GM21390 (cell line): ENCODE measurements at regions not wholly inside any gene's neighbourhood (a gene's known extent, or its start where the extent isn't known, plus 50 kb on each side); places are given as distances from the start of the nearest gene placed in this dataset.

Source experiments
- ATAC-seq: cut with Tn5 transposase; IDR thresholded peaks from one replicate; pipeline ENCODE4 v1.9.1; 2021; ENCODE audit not compliant: unreplicated experiment

DNA sequence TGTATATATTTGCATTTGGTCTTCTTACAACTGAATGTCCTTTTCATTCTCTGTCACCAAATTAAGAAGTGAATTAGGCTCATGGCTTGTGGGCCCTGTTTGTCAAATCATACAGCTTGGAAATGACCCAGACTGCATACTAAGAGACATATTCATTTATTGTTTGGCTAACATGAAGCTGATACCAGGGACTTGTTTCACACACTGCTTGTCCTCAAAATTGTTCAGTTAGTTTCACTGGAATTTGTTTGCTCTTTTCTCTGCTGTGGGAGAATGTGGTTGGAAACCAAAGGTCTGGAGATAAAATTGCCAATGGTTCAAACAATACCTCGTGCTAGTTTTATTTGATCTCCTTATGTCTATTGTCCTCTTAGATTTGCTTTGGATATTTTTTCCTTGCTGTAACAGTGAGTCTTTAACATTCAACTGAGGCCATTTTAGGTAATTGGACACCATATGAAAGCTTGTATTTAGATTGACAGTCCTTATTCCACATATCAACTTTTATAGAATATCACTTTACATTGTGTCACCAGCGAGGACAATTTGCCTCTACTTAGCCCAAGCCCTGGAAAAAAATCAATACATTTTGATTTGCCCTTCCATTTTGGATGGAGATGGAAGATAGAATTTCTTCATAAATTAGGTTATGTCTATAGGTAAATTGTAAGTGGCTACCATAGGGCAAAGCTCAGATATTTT, 144.3 kb upstream of the MTAP start:
- ATAC-seq, result no peak

DNA sequence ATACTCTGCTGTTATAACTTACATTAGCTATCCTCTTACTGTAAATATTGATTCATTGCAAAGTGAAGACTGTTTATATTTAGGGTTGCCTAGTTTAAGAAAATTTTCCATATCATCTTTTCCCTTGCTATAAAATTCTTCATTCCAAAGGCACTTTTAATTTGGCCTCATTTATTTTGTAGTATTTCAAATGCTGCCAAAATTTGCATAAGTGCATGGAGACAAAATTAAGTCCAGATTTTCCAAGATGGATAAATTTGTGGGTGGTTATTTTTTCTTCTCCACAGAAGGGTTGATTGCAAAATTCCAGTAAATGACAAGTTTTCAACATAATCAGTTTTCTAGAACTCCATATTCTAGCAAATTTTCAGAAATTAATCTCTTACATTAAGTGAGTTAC, 141.5 kb upstream of the MTAP start:
- ATAC-seq, result no peak

DNA sequence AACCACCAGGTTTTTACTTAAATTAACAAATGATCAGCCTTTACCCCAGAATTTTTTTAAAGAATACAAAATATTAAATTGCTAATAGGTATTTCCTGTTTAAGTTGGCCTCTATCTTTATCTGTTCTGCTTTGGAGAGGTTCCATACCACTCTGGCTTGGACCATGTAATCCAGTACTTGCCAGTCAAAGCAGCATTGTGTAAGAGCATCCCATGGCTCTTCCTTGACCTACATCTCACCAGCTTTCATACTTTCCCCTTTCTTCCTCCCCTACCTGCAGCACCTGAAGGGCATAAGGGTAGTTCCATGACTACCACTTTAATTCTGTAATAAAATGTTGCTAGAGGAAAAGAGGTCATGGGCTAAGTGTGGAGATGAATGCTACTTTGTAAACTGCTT, 140.8 kb upstream of the MTAP start:
- ATAC-seq, result no peak

DNA sequence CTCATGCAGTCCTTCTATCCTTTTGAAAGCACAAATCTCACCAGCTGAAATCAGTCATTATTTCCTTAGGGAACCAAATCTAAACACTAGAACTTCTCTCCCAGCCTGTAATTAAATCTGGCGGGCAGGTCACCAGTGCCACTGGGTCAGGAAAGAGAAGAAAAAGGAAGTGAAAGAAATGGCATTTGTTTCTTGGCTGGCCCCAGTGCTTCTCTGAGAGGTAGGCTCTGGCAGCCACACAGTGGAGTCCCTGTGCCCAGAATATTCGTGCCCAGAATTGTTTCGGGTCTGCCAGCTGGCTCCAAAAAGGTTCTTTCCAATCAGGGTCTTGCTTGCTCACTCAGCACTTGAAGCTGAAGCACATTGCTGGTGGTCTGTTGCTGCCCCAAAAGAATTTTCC, 133.9 kb upstream of the MTAP start:
- no peak for ATAC-seq

DNA sequence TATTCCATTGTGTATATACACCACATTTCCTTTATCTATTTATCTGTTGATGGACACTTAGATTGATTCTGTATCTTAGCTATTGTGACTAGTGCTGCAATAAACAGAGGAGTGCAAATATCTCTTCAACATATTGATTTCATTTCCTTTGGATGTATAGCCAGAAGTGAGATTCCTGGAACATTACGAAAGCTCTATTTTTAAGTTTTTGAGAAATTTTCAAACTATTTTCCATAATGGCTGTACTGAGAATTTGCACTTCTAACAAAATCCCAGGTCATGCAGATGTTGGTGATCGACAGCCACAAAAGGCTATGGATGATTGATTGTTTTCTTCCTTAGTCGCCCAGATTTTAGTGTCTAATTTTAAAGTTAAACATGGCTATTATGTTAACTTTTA, 132.7 kb upstream of the MTAP start:
- no peak for ATAC-seq

DNA sequence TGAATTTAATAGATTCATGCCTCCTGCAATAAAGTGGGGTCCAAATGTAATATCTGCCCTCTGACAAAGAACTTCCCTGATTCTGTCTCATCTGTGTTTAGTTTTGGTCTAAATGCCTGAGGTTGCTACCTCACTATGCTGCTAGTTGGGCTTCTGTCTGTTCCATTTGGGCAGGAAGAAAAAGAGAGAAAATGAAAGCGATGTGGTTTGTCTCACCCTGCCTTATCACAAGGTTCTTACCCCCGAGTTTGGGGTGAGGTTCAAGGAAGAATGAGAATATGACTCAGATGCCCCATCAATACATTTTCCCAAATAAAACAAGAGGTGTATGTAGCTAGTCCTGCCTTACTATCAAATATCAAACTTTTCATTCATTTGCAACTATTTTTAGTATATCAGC, 132.1 kb upstream of the MTAP start:
- no peak for ATAC-seq

DNA sequence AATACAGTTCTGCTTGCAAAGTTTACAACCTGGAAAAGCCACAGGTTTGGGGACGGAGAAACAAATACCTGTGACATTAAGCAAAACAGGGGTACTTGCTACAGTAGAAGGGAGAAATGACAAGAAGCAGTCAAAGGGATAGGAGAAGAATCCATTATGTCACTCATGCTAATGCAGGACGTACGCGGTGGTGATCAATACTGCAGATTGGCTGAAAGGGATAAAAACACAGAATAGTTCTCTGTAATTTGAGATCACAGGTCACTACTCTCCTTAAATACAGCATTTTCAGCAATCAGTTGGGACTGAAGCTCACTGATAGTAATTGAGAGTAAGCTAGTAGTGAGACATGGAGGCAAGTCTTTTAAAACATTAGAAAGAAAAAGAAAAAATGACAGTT, 130.3 kb upstream of the MTAP start:
- ATAC-seq, result no peak

DNA sequence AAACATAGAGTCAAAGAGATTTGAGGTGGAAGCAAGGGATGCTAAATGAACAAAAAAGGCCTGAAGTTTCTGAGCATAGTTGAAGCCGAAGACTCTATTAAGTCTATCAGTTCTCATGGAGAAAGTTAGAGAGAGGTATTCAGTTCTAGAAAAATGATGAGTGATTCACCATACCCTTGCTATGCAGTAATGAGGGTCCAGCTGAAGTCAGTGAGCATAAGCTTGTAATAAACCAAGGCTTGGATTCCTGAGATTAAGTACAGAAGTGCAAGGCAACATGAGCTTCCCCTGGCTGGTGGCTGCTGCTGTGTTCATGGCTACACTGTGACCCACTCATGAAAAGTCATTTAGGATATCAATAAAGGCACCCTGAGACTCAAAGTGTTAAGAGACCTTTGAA, 129.7 kb upstream of the MTAP start:
- no peak for ATAC-seq

DNA sequence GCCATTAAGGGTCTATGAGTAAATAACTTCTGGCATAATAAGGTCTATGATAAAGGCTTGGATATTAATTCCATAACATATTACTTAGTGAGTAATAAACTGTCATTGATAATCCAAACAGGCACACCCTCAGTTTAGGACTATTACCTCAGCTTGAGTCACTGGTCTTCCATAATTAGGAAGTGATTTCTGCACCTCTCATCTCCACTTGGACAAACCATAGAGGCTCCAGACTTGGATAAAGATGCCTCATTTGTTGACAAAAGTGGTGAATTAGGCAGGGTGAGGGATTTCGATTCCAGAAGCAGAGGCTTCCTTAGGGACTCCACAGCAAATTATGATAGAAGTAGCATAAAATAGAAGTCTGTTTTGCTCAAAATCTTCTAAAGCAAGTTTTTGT, 127.5 kb upstream of the MTAP start:
- no peak for ATAC-seq

DNA sequence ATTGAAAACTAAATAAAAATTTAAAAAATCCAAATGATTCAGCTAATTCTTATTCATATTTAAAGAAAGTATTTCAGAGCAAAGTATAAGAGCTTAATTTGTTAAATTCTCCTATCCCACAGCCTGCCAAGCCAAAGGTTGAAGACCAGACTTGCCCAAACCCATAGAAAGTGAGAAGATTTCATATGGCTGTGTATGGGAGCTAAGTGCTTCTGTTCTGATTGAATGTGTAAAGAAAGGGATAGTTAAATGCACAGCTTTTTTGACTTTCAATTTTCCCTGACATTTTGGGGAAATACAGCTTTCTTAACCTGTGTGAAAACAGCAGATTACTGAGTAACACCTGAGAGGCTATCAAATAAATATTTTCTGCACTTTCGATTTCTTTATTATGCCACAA, 125.0 kb upstream of the MTAP start:
- no peak for ATAC-seq

DNA sequence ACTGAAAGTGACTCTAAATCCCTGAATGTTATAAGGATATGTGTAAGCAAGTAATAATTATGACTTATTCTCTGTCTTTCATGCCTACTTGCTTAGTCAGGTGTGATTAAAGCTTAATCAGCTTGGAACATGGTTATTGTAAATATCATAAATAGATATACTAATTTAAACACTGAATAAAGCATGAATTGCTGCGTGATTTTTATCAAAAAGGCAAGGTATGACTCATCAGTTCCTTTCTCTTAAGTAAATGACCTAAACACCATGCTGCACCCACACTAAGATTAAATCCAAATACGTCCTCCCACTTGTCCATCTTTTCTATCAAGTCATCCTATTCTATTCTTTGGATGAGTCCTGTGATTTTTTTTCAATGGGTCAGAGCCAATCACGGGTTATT, 124.6 kb upstream of the MTAP start:
- ATAC-seq, result no peak

DNA sequence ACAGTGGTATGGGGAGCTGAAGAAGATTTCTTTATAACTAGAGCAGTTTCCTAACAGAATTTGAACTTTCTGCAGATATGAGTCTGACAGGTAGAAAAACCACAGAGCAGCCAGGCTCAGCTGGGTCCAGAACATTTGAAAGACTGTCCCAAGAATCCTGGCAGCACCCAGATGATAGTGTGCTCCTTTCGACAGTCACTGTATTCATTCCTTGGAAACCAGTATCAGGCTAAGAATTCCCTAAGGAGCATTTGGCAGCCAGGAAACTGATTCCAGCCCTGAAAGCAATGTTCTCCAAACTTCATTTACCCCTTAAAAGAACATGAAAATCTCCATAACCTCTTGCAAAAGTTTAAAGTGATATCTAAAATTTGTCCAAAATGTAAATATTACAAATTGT, 123.0 kb upstream of the MTAP start:
- no peak for ATAC-seq

DNA sequence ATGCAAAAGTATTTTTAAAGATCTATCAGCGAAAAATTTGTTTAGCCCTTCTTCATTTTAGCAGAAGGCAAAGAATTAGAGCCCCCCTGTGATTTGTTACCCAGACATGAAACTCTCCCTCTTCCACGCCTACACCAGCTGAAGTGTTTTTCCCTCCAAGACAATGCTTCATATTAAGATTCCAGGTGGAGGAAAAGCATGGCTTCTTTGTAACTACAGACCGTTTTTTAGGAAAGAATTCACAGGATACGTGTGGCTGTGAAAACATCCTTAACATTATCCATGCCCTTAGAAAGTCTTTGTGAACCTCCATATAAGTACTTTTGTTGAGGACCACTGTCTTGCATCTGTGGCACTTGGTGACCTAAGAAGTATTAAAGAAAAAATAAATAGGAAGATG, 121.8 kb upstream of the MTAP start:
- ATAC-seq, result no peak

DNA sequence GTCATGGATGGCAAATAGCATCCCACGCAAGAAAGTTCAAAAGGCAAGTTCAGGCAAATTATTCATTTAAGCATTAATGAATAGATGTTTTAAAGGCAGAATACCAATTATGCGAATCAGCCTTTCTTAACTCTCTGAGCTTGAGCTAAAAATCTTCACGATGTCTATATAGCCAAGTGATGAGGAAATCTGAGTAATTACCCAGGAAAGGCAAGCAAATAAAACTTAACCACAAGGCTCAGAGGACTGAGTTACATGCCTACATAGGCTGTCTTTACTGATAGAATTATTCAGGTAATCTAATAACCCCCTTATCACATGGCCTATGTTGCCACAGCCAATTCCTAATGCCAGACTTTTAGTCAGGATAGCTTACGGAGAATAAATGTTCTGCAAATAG, 120.8 kb upstream of the MTAP start:
- ATAC-seq, result no peak

DNA sequence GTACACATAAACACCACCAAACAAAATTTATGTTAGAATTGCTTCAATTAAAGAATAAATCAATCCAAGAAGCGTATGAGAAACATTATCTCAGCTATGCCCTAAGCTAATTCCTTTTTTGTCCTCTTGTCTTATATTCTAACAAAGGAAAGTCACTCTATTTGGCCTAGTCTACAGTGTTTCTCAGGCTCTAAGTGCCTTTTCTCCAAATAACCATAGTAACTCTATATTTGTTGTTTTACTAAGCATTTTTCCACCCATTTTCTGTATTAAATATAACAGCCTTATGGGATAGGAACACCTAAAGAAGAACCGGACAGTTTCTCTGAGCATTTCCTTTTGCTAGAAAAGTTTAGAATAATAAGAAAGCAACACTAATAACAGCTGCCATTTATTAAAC, 120.1 kb upstream of the MTAP start:
- ATAC-seq, result no peak

DNA sequence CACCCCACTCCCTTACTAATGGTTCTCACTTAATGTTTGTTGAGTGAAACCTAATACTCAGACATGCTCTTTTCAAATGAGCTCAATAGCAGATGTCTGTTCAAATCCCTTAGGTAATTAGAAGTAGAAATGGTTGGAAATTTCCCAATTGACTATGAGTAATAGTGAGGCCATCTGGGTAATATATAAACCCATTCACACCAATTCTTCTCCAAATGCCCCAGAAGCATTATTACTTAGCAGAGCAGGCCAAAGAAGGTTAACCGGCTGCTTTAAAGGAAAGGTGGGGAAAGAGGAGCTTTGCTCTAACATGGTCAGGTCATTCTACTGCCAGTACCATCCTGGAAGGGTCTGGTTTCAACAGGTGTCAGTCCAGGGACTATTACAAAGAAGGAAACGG, 119.5 kb upstream of the MTAP start:
- ATAC-seq, result no peak

DNA sequence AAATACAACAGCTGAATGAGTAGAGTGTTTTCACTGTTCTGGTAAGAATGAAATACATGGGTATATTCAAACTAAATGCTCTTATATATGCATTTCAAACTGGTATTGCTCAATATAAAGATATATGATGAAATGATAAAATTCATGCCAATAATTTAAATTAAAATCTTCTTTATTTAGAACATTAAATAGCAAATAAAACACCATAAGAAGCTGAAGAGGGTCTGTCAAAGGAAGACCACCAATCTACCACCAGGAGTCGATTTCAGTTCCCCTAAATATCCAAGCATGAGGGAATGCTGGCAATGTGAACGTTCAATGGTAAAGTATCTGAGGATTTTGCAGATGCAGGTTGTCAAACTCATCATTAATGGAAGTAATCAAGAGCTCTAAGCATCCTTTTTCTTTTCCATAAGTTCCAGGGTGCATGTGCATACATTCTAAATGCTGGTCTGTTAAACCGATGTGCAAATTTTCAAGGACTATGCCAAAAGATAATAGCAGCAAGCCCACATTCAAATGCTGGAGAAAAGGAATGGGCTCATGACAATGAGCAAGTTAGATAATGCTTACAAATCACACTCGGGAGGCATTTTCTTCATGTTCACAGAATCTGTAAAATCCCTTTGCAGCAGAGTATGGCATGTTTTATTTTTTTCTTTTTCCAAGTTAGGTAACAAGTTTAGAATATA, 118.8 kb upstream of the MTAP start:
- no peak for ATAC-seq

DNA sequence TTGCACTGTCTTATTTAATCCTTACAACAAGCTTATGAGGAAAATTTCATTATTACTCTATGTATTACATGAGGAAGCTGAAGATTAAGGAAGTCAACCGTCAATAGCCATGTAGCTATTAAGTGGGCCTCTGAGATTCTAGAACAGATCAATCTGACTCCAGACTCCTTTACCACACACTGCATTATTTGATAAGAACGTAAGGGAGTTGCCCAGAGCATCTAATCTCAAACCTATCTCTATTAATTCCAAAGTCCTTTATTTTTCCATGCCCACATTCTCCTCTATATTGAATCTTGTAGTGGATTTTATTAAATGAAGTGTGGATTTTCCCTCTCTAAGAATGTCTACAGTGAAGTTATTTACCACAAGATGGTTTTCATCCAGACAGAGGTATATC, 118.2 kb upstream of the MTAP start:
- no peak for ATAC-seq

DNA sequence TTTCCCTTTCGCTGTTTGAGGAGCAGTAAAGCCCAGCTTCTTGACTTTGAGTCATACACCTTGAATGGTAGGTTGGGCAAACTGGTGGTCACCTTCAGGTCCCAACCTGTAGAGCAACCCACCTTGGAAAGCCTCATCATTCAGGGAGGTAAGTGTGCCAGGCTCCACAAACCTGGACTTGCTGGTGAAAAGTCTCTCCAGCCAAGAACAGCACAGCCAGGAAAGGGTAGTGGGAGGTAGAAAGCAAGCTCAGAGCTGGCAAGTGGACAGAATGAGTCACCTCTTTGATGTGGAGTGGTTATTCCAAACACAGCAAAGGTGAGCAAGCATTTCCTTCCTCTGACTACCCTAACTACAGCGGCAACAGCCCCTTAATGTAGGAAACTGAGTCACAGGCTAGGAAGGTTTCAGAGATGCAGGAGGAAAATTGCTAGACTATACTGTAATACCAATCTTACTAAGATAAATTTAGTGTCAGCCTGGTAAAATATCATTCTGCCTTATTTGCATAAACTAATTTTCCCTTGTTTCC, 117.5 kb upstream of the MTAP start:
- no peak for ATAC-seq

DNA sequence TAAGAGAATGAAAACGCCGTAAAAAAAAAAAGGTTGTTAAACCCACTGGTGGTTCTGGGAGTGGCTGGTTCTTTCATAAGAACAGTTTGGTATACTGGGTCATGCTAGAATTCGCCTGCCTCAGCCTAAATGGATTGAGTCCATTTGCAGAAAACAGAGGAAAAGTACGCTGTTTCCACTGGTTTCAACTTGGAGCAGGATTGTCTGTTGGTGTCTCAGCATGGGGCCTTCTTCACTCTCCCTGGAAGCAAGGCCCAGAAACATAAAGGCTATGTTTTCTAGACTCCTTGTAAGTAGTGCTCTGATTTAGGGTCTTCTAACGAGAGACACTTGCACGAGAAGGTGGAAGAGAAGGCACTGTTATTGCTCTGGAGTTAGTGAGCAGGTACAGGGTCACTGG, 116.9 kb upstream of the MTAP start:
- no peak for ATAC-seq

DNA sequence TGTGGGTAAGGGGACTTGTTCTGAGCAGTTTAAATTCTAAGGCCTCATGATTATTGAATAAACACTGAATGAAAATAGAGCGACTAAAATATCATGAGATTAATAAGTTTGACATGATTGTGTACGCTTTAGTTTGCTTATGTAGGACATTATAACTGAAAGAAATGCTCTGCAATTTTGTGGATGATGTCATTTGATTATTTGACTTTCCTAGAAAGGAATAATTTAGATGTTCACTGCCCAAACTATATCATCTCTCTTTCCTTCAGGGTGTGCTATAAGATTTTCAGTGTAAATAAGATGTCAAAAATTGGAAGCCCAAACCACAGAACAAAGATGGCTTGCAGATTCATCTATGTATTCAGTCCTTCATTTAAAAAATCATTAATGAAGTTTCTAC, 115.7 kb upstream of the MTAP start:
- no peak for ATAC-seq

DNA sequence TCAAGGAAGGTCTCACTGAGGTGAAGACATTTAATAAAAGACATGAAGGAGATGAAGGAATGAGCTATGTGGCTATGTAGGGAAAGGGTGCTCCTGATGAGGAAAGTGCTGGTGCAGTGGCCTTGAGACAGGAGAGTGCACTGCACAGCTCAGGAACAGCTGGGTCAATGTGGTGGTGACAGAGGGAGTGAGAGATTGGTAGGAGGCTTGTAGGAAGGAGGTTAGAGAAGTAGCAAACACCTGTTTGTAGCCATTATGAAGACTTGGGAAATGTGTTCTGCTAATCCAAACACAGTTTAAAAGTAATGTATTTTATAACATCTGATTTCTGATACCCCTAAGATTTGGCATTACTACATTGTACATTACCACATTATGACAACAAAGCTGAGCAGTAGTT, 115.1 kb upstream of the MTAP start:
- ATAC-seq, result no peak
